ENCODE measurements at regions not wholly inside any gene's neighbourhood (a gene's known extent, or its start where the extent isn't known, plus 50 kb on each side); places are given as distances from the start of the nearest gene placed in this dataset.
"Not testable (repeated sequence)": the region's sequence is repeated elsewhere in the genome, so short reads cannot be mapped to it uniquely, and the experiment has no call there.

DNA sequence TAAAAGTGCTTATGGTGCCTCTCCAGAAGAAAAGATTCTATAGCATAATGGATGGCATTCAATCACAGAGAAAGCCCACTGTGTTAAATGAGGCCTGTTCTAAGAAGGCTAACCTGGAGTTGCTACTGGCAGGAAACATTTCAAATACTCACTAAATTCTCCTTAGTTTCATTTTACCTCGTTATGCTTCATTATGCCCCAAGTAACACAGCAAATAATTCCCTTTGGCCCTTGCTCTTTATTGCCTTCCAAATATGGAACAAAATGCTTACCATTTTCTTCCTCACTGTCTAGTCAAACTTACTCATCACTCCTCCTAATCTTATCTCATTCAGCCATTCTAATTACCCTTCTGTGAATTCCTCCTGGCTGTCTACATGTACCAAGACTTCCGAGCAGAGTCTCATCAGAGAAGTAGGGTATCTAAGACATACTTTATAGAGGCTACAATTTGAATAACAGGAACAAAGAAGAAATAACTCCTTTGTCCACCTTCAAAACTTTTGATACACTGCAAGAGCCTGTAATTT, 292.1 kb upstream of the CLEC14A start:
- Histone ChIP-seq H3K27ac (ENCODE audit: low read length) (no peak overlapping the region), H3K27me3 (ENCODE audit: low read depth, low read length) (no peaks in the 10 kb centered on the region)

DNA sequence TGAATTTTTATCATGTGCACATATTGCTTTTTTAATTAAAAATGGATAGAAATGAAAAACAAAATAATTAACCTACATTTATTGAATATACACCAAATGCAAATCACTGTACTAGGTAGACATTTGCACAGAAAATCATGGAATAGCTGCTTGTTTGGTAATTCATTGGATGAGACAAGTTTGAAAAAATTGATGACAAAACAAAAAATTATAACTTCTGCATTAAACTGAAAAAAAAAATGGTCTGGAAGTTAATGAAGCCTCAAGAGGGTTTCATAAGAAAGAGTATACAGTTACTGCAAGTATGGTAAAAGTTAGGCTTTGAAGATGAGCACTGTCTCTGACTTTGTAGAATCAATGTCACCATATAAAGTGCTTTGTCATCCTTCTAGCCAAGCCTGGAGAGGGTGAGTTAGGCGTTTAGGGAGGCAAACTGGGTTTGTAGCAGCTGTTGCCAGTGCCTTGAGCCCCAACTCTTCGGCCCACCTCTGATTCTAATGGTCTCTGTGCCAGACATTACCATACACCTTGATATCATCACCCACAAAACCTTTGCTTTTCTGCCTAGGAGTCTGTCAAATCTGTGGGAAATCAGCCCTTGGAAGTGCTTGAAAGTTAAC, 291.1 kb upstream of the CLEC14A start:
- Histone ChIP-seq H3K27me3 (ENCODE audit: low read depth, low read length) (no peaks in the 10 kb centered on the region), H3K4me2 (ENCODE audit: low read length) (no peak overlapping the region), H3K9ac (ENCODE audit: low read length) (no peak overlapping the region), H3K4me3 (ENCODE audit: low read length) (no peak overlapping the region), H2AFZ (ENCODE audit: low read depth, low read length) (no peak overlapping the region), H3K36me3 (replicated peaks; ENCODE audit: low read depth, low read length) (no peaks in the 10 kb centered on the region), H3K27ac (ENCODE audit: low read length) (no peak overlapping the region), H3K9me3 (ENCODE audit: insufficient read depth, low read length) (no peaks in the 10 kb centered on the region), H3K4me1 (ENCODE audit: low read length) (no peaks in the 10 kb centered on the region), H4K20me1 (ENCODE audit: insufficient read depth, low read length) (no peaks in the 10 kb centered on the region), H3K79me2 (ENCODE audit: low read length) (no peaks in the 10 kb centered on the region)
- TF ChIP-seq, protein P1, sequence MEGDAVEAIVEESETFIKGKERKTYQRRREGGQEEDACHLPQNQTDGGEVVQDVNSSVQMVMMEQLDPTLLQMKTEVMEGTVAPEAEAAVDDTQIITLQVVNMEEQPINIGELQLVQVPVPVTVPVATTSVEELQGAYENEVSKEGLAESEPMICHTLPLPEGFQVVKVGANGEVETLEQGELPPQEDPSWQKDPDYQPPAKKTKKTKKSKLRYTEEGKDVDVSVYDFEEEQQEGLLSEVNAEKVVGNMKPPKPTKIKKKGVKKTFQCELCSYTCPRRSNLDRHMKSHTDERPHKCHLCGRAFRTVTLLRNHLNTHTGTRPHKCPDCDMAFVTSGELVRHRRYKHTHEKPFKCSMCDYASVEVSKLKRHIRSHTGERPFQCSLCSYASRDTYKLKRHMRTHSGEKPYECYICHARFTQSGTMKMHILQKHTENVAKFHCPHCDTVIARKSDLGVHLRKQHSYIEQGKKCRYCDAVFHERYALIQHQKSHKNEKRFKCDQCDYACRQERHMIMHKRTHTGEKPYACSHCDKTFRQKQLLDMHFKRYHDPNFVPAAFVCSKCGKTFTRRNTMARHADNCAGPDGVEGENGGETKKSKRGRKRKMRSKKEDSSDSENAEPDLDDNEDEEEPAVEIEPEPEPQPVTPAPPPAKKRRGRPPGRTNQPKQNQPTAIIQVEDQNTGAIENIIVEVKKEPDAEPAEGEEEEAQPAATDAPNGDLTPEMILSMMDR (IDR thresholded peaks at IDR 0.05; ENCODE audit: low read depth, low read length), result no peak
- no peak for TF ChIP-seq EZH2phosphoT487 (IDR thresholded peaks at IDR 0.05; ENCODE audit: low read depth)

More for the DNA sequence above, 292.1 kb upstream of the CLEC14A start:
- Histone ChIP-seq H2AFZ (ENCODE audit: low read depth, low read length) (no peak overlapping the region), H3K9me3 (ENCODE audit: insufficient read depth, low read length) (no peaks in the 10 kb centered on the region), H3K4me3 (ENCODE audit: low read length) (no peak overlapping the region), H3K9ac (ENCODE audit: low read length) (no peak overlapping the region), H4K20me1 (ENCODE audit: insufficient read depth, low read length) (no peaks in the 10 kb centered on the region), H3K4me2 (ENCODE audit: low read length) (no peak overlapping the region), H3K79me2 (ENCODE audit: low read length) (no peaks in the 10 kb centered on the region), H3K4me1 (ENCODE audit: low read length) (no peaks in the 10 kb centered on the region), H3K36me3 (replicated peaks; ENCODE audit: low read depth, low read length) (no peaks in the 10 kb centered on the region)
- TF ChIP-seq EZH2phosphoT487 (IDR thresholded peaks at IDR 0.05; ENCODE audit: low read depth), result no peak
- TF ChIP-seq, protein P1 (IDR thresholded peaks at IDR 0.05; ENCODE audit: low read depth, low read length), result no peak

DNA sequence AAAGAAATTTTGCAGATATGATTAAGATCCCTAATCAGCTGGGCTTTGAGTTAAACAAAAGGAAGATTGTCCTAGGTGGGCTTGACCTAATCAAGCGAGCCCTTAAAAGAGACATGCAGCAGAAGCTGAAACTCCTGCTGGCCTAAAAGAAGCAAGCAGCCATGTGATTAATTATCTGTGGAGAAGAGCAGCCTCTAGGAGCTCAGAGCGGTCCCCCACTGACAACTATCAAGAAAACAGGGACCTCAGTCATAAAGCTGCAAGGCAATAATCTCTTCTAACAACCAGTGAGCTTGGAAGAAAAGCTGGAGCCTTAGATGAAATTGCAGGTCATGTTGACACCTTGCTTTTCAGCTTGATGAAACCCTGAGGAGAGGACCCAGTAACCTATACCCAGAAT, 288.9 kb upstream of the CLEC14A start:
- H3K9me3 ChIP-seq (ENCODE audit: insufficient read depth, low read length), result no peaks in the 10 kb centered on the region
- no peak overlapping the region for H3K9ac ChIP-seq (ENCODE audit: low read length)
- H3K36me3 ChIP-seq (replicated peaks; ENCODE audit: low read depth, low read length), result no peaks in the 10 kb centered on the region
- H3K27me3 ChIP-seq (ENCODE audit: low read depth, low read length), result no peaks in the 10 kb centered on the region
- H3K79me2 ChIP-seq (ENCODE audit: low read length), result no peaks in the 10 kb centered on the region
- H2AFZ ChIP-seq (ENCODE audit: low read depth, low read length), result no peak overlapping the region
- H3K27ac ChIP-seq (ENCODE audit: low read length), result no peak overlapping the region
- no peaks in the 10 kb centered on the region for H4K20me1 ChIP-seq (ENCODE audit: insufficient read depth, low read length)
- no peak for TF ChIP-seq EZH2phosphoT487 (IDR thresholded peaks at IDR 0.05; ENCODE audit: low read depth)
- TF ChIP-seq, protein P1 (IDR thresholded peaks at IDR 0.05; ENCODE audit: low read depth, low read length), result no peak
- H3K4me1 ChIP-seq (ENCODE audit: low read length), result no peaks in the 10 kb centered on the region
- no peak overlapping the region for H3K4me2 ChIP-seq (ENCODE audit: low read length)
- no peak overlapping the region for H3K4me3 ChIP-seq (ENCODE audit: low read length)

DNA sequence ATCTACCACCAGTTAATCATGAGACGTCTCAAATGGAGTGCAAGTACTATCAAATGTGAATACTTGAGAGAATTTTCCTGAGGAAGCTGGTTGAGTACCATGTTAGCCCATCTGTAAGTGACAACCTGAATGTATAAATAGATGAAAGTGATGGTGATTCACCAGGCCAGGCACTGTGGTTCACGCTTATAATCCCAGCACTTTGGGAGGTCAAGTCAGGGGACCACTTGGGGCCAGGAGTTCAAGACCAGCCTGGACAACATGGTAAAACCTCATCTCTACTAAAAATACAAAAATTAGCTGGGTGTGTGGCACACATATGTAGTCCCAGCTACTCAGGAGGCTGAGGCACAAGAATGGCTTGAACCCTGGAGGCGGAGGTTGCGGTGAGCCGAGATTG, 288.0 kb upstream of the CLEC14A start:
- H3K9me3 ChIP-seq (ENCODE audit: insufficient read depth, low read length); H2AFZ ChIP-seq (ENCODE audit: low read depth, low read length); H3K4me1 ChIP-seq (ENCODE audit: low read length); H3K79me2 ChIP-seq (ENCODE audit: low read length); H3K9ac ChIP-seq (ENCODE audit: low read length); H3K36me3 ChIP-seq (replicated peaks; ENCODE audit: low read depth, low read length); H4K20me1 ChIP-seq (ENCODE audit: insufficient read depth, low read length); H3K4me2 ChIP-seq (ENCODE audit: low read length); H3K27ac ChIP-seq (ENCODE audit: low read length); H3K4me3 ChIP-seq (ENCODE audit: low read length); H3K27me3 ChIP-seq (ENCODE audit: low read depth, low read length): not testable (repeated sequence)

DNA sequence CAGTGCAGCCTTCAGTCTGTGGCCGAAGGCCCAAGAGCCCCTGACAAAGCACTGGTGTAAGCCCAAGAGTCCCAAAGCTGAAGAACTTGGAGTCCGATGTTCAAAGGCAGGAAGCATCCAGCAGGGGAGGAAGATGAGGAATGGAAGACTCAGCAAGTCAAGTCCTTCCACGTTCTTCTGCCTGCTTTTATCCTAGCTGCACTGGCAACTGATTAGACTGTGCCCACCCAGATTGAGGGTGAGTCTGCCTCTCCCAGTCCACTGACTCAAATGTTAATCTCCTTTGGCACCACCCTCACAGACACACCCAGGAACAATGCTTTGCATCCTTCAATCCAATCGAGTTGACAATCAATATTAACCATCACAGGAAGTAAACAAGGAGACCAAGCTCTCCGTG, 282.2 kb upstream of the CLEC14A start:
- H3K79me2 ChIP-seq (ENCODE audit: low read length); H2AFZ ChIP-seq (ENCODE audit: low read depth, low read length); H3K4me1 ChIP-seq (ENCODE audit: low read length); H3K27me3 ChIP-seq (ENCODE audit: low read depth, low read length); H3K9me3 ChIP-seq (ENCODE audit: insufficient read depth, low read length); H3K27ac ChIP-seq (ENCODE audit: low read length); H3K36me3 ChIP-seq (replicated peaks; ENCODE audit: low read depth, low read length); H4K20me1 ChIP-seq (ENCODE audit: insufficient read depth, low read length); H3K4me3 ChIP-seq (ENCODE audit: low read length); H3K4me2 ChIP-seq (ENCODE audit: low read length); H3K9ac ChIP-seq (ENCODE audit: low read length): not testable (repeated sequence)

Data from OCI-LY3 (cell line).